Trophoblast cell (in vitro differentiated cells and primary cell): ENCODE measurements at regions not wholly inside any gene's neighbourhood (a gene's known extent, or its start where the extent isn't known, plus 50 kb on each side); places are given as distances from the start of the nearest gene placed in this dataset.
A peak's percentile ranks its signal among the peaks of the same experiment; 100 is the strongest.

Experiments used
- DNase-seq, 2 donors: peaks; one replicate each; pipeline ENCODE4 v3.0.0-alpha.2; 2016
- H2AFZ ChIP-seq: 2 replicates; pipeline ENCODE4 v1.6.1; 2013; ENCODE audit warnings: low read length, moderate library complexity, mild to moderate bottlenecking; ENCODE audit not compliant: insufficient read depth, poor library complexity
- H2AK5ac ChIP-seq: 2 replicates; pipeline ENCODE4 v1.6.1; 2013; ENCODE audit warnings: mild to moderate bottlenecking, low read length
- H2BK120ac ChIP-seq: 2 replicates; pipeline ENCODE4 v1.6.1; 2013; ENCODE audit warnings: low read length, mild to moderate bottlenecking, moderate library complexity; ENCODE audit not compliant: insufficient read depth, poor library complexity
- H2BK12ac ChIP-seq: 2 replicates; pipeline ENCODE4 v1.6.1; 2013; ENCODE audit warnings: mild to moderate bottlenecking, low read length, moderate library complexity
- H2BK5ac ChIP-seq: 2 replicates; pipeline ENCODE4 v1.6.1; 2013; ENCODE audit warnings: low read length, low read depth, moderate library complexity, mild to moderate bottlenecking; ENCODE audit not compliant: poor library complexity
- H3K14ac ChIP-seq: 2 replicates; pipeline ENCODE4 v1.6.1; 2013; ENCODE audit warnings: mild to moderate bottlenecking, low read length
- H3K18ac ChIP-seq: 2 replicates; pipeline ENCODE4 v1.6.1; 2013; ENCODE audit warnings: mild to moderate bottlenecking, low read length
- H3K23ac ChIP-seq: 2 replicates; pipeline ENCODE4 v1.6.1; 2013; ENCODE audit warnings: low read length
- H3K27ac ChIP-seq: 2 replicates; pipeline ENCODE4 v1.5.1; 2013; ENCODE audit warnings: low read depth, mild to moderate bottlenecking, inconsistent platforms, low read length, moderate library complexity
- H3K27me3 ChIP-seq: 2 replicates; pipeline ENCODE4 v1.6.1; 2013; ENCODE audit warnings: inconsistent platforms, mild to moderate bottlenecking, low read length, moderate library complexity; ENCODE audit not compliant: insufficient read depth
- H3K36me3 ChIP-seq, 2 experiments: 1 replicate in 1 of 2; 2 replicates in 1 of 2; pipeline ENCODE4 v1.6.1; 2013; ENCODE audit warnings: low read length in 2 of 2, mild to moderate bottlenecking in 2 of 2, moderate library complexity in 1 of 2; ENCODE audit not compliant: insufficient read depth in 2 of 2, control insufficient read depth in 1 of 2
- H3K4ac ChIP-seq: 2 replicates; pipeline ENCODE4 v1.6.1; 2013; ENCODE audit warnings: low read depth, mild to moderate bottlenecking, low read length, moderate library complexity
- H3K4me1 ChIP-seq, 2 experiments: 1 replicate in 1 of 2; 2 replicates in 1 of 2; pipeline ENCODE4 v1.6.1; 2013; ENCODE audit warnings: low read length in 2 of 2, mild to moderate bottlenecking in 2 of 2, moderate library complexity in 1 of 2; ENCODE audit not compliant: insufficient read depth in 2 of 2, control insufficient read depth in 1 of 2
- H3K4me2 ChIP-seq: 2 replicates; pipeline ENCODE4 v1.6.1; 2013; ENCODE audit warnings: inconsistent platforms, mild to moderate bottlenecking, low read length, moderate library complexity
- H3K4me3 ChIP-seq: 2 replicates; pipeline ENCODE4 v1.5.1; 2013; ENCODE audit warnings: mild to moderate bottlenecking, low read depth, low read length, inconsistent platforms
- H3K79me1 ChIP-seq: one replicate; pipeline ENCODE4 v1.6.1; 2013; ENCODE audit warnings: low read length
- H3K79me2 ChIP-seq: 2 replicates; pipeline ENCODE4 v1.6.1; 2013; ENCODE audit warnings: low read length, mild to moderate bottlenecking; ENCODE audit not compliant: control insufficient read depth, insufficient read depth, poor library complexity
- H3K9ac ChIP-seq: 2 replicates; pipeline ENCODE4 v1.6.1; 2013; ENCODE audit warnings: mild to moderate bottlenecking, low read length
- H3K9me3 ChIP-seq: 2 replicates; pipeline ENCODE4 v1.6.1; 2013; ENCODE audit warnings: low read depth, mild to moderate bottlenecking, control low read depth, inconsistent platforms, low read length; ENCODE audit not compliant: insufficient read depth
- H4K12ac ChIP-seq: 2 replicates; pipeline ENCODE4 v1.6.1; 2013; ENCODE audit warnings: low read depth, mild to moderate bottlenecking, low read length, moderate library complexity
- H4K8ac ChIP-seq: 2 replicates; pipeline ENCODE4 v1.6.1; 2013; ENCODE audit warnings: low read depth, mild to moderate bottlenecking, low read length, moderate library complexity
- H4K91ac ChIP-seq: one replicate; pipeline ENCODE4 v1.6.1; 2013; ENCODE audit warnings: low read depth, mild to moderate bottlenecking, low read length, moderate library complexity
- WGBS: extraction: QIAGEN DNeasy Blood & Tissue Kit; methylation state at CpG from one replicate; pipeline ENCODE4 v1.1.7; 2013; ENCODE audit warnings: missing lambda C conversion rate; ENCODE audit not compliant: insufficient read length, insufficient coverage; ENCODE audit errors: extremely low coverage; 5-methylcytosine and 5-hydroxymethylcytosine counted together

GRCh38 chr1:96363826-96364225 is 357.8 kb upstream of the PTBP2 start:
- no peak overlapping the region for H3K27ac ChIP-seq
- no peak overlapping the region for H3K23ac ChIP-seq
- H4K12ac ChIP-seq, result no peak overlapping the region

GRCh38 chr1:96364576-96364975 is 357.0 kb upstream of the PTBP2 start:
- Histone ChIP-seq H3K9me3 (no peaks in the 10 kb centered on the region), H2BK12ac (no peak overlapping the region), H3K27ac (no peak overlapping the region)

More at GRCh38 chr1:96363826-96364225, 357.8 kb upstream of the PTBP2 start:
- no peak overlapping the region for H2AK5ac ChIP-seq
- DNase-seq, result peak in 1 of 2 donors; percentile 4
- WGBS, result no CpG with 5 or more reads among the region's 2 CpGs
- no peak overlapping the region for H2BK120ac ChIP-seq
- H3K79me1 ChIP-seq, result no peaks in the 10 kb centered on the region
- H3K4ac ChIP-seq, result no peak overlapping the region
- H2BK5ac ChIP-seq, result no peak overlapping the region
- H3K9ac ChIP-seq, result no peak overlapping the region
- H3K9me3 ChIP-seq, result no peaks in the 10 kb centered on the region
- no peak overlapping the region for H3K4me3 ChIP-seq
- no peaks in the 10 kb centered on the region for H3K27me3 ChIP-seq
- no peaks in the 10 kb centered on the region for H3K36me3 ChIP-seq
- H3K4me1 ChIP-seq, result peaks cover 0 to 5% of the 10 kb centered on the region in 2 experiments
- no peak overlapping the region for H3K18ac ChIP-seq
- H2AFZ ChIP-seq, result no peak overlapping the region
- H4K91ac ChIP-seq, result no peak overlapping the region
- no peak overlapping the region for H2BK12ac ChIP-seq
- H4K8ac ChIP-seq, result no peak overlapping the region
- no peaks in the 10 kb centered on the region for H3K79me2 ChIP-seq
- H3K14ac ChIP-seq, result no peak overlapping the region
- H3K4me2 ChIP-seq, result no peak overlapping the region

DNA sequence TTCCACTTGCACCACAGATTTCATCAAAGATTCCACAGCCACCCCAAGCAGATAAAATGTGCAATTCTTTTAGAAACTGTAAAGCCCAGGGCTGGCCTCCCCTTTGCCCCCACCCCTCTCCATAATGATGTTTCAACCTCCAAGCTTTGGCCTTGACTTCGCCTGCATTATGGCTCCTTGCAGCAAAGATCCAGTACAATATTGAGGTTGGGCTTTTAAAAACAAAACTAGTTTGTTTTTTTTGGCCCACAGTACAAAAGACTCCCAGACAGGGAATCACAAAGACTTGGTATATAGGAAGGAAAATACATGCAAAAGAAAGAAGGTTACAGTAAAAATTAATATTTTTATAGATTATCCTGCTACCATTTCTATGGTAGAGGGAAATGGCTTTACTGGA is 356.5 kb upstream of the PTBP2 start:
- H3K4me3 ChIP-seq, result no peak overlapping the region
- no peak overlapping the region for H4K91ac ChIP-seq
- no peaks in the 10 kb centered on the region for H3K79me2 ChIP-seq
- no peak overlapping the region for H2AK5ac ChIP-seq
- H3K9me3 ChIP-seq, result no peaks in the 10 kb centered on the region
- no peaks in the 10 kb centered on the region for H3K36me3 ChIP-seq
- no peak overlapping the region for H2BK12ac ChIP-seq
- no peaks in the 10 kb centered on the region for H3K79me1 ChIP-seq
- no peak for DNase-seq
- no CpG with 5 or more reads among the region's 1 CpG for WGBS
- H2BK120ac ChIP-seq, result no peak overlapping the region
- no peaks in the 10 kb centered on the region for H3K27me3 ChIP-seq
- H4K8ac ChIP-seq, result no peak overlapping the region
- no peak overlapping the region for H3K4ac ChIP-seq
- H3K18ac ChIP-seq, result no peak overlapping the region
- H3K9ac ChIP-seq, result no peak overlapping the region
- H3K14ac ChIP-seq, result no peak overlapping the region
- H2BK5ac ChIP-seq, result no peak overlapping the region
- H2AFZ ChIP-seq, result no peak overlapping the region
- H3K23ac ChIP-seq, result no peak overlapping the region
- H3K27ac ChIP-seq, result no peak overlapping the region
- peaks cover 0 to 5% of the 10 kb centered on the region in 2 experiments for H3K4me1 ChIP-seq
- H4K12ac ChIP-seq, result no peak overlapping the region
- H3K4me2 ChIP-seq, result no peak overlapping the region

More at GRCh38 chr1:96364576-96364975, 357.0 kb upstream of the PTBP2 start:
- no peak overlapping the region for H2BK5ac ChIP-seq
- H3K14ac ChIP-seq, result no peak overlapping the region
- H2AFZ ChIP-seq, result no peak overlapping the region
- no peak overlapping the region for H3K4me2 ChIP-seq
- no peak for DNase-seq
- H3K4me3 ChIP-seq, result no peak overlapping the region
- H3K18ac ChIP-seq, result no peak overlapping the region
- H3K79me1 ChIP-seq, result no peaks in the 10 kb centered on the region
- no peaks in the 10 kb centered on the region for H3K27me3 ChIP-seq
- no peak overlapping the region for H2BK120ac ChIP-seq
- no peak overlapping the region for H2AK5ac ChIP-seq
- no peaks in the 10 kb centered on the region for H3K79me2 ChIP-seq
- H4K8ac ChIP-seq, result no peak overlapping the region
- no peak overlapping the region for H3K23ac ChIP-seq
- no peak overlapping the region for H4K91ac ChIP-seq
- no peak overlapping the region for H3K4ac ChIP-seq
- no peaks in the 10 kb centered on the region for H3K36me3 ChIP-seq
- H4K12ac ChIP-seq, result no peak overlapping the region
- H3K4me1 ChIP-seq, result peaks cover 0 to 5% of the 10 kb centered on the region in 2 experiments
- no peak overlapping the region for H3K9ac ChIP-seq

DNA sequence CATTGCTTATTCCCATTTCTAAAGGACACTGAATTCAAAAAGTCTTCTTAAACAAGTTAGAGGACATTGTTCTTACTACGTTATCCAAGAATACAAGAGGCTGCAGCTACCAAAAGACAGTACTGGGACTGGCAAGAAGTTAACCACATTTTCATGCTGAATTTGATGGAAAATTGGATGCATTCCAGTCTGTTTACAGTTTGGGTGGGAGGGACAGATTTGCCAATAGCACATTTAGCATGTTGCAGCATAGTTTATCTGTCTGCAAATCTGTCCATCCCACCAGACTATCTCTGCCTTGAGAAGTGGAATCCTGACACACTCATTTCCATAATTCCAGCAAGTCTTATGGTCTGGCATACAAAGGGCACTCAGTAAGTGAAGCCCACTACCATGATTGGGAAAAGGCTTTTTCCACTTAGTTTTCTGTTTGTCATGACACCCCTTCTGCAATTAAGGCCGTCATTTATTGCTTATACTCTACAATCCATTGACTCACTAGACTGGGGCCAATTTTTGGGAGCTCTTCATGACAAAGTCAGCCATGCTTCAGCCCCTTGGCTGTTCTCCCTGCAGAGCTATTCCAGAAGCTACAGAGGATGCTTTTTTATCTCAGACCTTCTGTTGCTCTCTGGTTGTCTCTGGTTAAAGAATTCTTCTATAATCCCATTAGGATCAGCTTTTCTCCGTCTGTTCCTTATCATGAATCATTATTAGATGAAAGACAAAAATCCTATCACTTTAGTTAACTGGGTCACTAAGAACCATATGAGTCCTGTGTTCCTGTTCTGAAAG is 355.8 kb upstream of the PTBP2 start:
- H2BK5ac ChIP-seq, result no peak overlapping the region
- no peaks in the 10 kb centered on the region for H3K9me3 ChIP-seq
- H3K4me1 ChIP-seq, result peaks cover 0 to 5% of the 10 kb centered on the region in 2 experiments
- H3K4ac ChIP-seq, result no peak overlapping the region
- no peak overlapping the region for H3K4me2 ChIP-seq
- no peak overlapping the region for H3K9ac ChIP-seq
- no peak overlapping the region for H4K91ac ChIP-seq
- H4K12ac ChIP-seq, result no peak overlapping the region
- no peaks in the 10 kb centered on the region for H3K79me1 ChIP-seq
- no peak overlapping the region for H4K8ac ChIP-seq
- H3K79me2 ChIP-seq, result no peaks in the 10 kb centered on the region
- no peak overlapping the region for H3K23ac ChIP-seq
- H2AK5ac ChIP-seq, result no peak overlapping the region
- H2BK120ac ChIP-seq, result no peak overlapping the region
- no peak for DNase-seq
- no peaks in the 10 kb centered on the region for H3K27me3 ChIP-seq
- H2AFZ ChIP-seq, result no peak overlapping the region
- no peak overlapping the region for H3K14ac ChIP-seq
- no peak overlapping the region for H3K4me3 ChIP-seq
- H3K18ac ChIP-seq, result no peak overlapping the region
- no CpG with 5 or more reads among the region's 3 CpGs for WGBS
- H3K27ac ChIP-seq, result no peak overlapping the region
- H3K36me3 ChIP-seq, result no peaks in the 10 kb centered on the region
- no peak overlapping the region for H2BK12ac ChIP-seq
